Osteoblast (primary cell): ENCODE measurements at regions not wholly inside any gene's neighbourhood (a gene's known extent, or its start where the extent isn't known, plus 50 kb on each side); places are given as distances from the start of the nearest gene placed in this dataset.

Experiments used
- DNase-seq: peaks from one replicate; pipeline ENCODE4 v3.0.0; 2011; ENCODE audit warnings: low spot score, mixed read lengths; ENCODE audit not compliant: insufficient read length; ENCODE audit errors: missing footprints
- H2AFZ ChIP-seq: 2 replicates; pipeline ENCODE4 v1.6.0; 2011; ENCODE audit warnings: mild to moderate bottlenecking, low read length
- H3K27ac ChIP-seq: 2 replicates; pipeline ENCODE4 v1.5.1; 2011; ENCODE audit warnings: mild to moderate bottlenecking, low read depth, low read length, moderate library complexity
- H3K27me3 ChIP-seq: 2 replicates; pipeline ENCODE4 v1.6.0; 2012; ENCODE audit warnings: mild to moderate bottlenecking, control low read depth, inconsistent platforms, low read length, moderate library complexity; ENCODE audit not compliant: insufficient read depth
- H3K36me3 ChIP-seq: 2 replicates; pipeline ENCODE4 v1.5.1; 2011; ENCODE audit warnings: mild to moderate bottlenecking, low read length, control low read depth, moderate library complexity; ENCODE audit not compliant: insufficient read depth
- H3K4me1 ChIP-seq: 2 replicates; pipeline ENCODE4 v1.5.1; 2011; ENCODE audit warnings: mild to moderate bottlenecking, low read length, control low read depth, moderate library complexity; ENCODE audit not compliant: insufficient read depth
- H3K4me2 ChIP-seq: 2 replicates; pipeline ENCODE4 v1.6.0; 2011; ENCODE audit warnings: mild to moderate bottlenecking, low read length; ENCODE audit not compliant: insufficient read depth
- H3K4me3 ChIP-seq: fragments of 200-600 bp; sonication (generic); 3 replicates; pipeline ENCODE4 v1.5.1; 2012; ENCODE audit warnings: mild to moderate bottlenecking, low read length, inconsistent platforms; ENCODE audit not compliant: insufficient read depth
- H3K79me2 ChIP-seq: 2 replicates; pipeline ENCODE4 v1.6.0; 2012; ENCODE audit warnings: mild to moderate bottlenecking, low read length, control low read depth, inconsistent platforms; ENCODE audit not compliant: insufficient read depth
- H3K9me3 ChIP-seq: 2 replicates; pipeline ENCODE4 v1.5.1; 2011; ENCODE audit warnings: low read depth, low read length, control low read depth
- H4K20me1 ChIP-seq: 2 replicates; pipeline ENCODE4 v1.6.0; 2012; ENCODE audit warnings: mild to moderate bottlenecking, low read length, control low read depth; ENCODE audit not compliant: insufficient read depth
- TF ChIP-seq, protein P1 (sequence below): IDR thresholded peaks from 2 replicates; pipeline ENCODE4 v1.5.1; 2011; ENCODE audit warnings: mild to moderate bottlenecking, low read depth, low read length, moderate library complexity; ENCODE audit errors: extremely low read depth

DNA sequence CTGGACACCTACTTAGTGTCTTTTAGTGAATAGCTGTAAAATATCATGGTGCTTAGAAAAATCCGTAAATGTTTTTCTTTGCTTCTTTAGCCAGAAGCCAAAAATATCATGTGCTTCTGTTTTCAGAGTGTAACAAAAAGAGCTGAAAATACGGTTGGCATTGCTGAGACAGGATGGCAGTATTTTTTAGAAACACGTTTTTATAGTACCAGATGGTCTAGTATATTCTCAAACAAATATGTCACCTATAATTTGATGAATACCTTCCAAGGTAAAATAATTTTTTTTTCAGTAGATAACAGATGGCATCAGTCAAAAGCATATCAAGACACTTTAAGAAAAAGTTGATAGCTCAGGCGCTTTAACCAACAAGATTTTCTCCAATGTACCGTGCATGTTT is 326.6 kb downstream of the PHF14 start:
- H3K4me1 ChIP-seq: no peaks in the 10 kb centered on the region
- H3K36me3 ChIP-seq: no peaks in the 10 kb centered on the region
- no peaks in the 10 kb centered on the region for H4K20me1 ChIP-seq
- H3K27me3 ChIP-seq: no peaks in the 10 kb centered on the region
- H3K79me2 ChIP-seq: no peaks in the 10 kb centered on the region
- H3K27ac ChIP-seq: no peak overlapping the region
- no peak overlapping the region for H2AFZ ChIP-seq
- H3K4me3 ChIP-seq: no peak overlapping the region
- H3K4me2 ChIP-seq: no peak overlapping the region
- TF ChIP-seq, protein P1, sequence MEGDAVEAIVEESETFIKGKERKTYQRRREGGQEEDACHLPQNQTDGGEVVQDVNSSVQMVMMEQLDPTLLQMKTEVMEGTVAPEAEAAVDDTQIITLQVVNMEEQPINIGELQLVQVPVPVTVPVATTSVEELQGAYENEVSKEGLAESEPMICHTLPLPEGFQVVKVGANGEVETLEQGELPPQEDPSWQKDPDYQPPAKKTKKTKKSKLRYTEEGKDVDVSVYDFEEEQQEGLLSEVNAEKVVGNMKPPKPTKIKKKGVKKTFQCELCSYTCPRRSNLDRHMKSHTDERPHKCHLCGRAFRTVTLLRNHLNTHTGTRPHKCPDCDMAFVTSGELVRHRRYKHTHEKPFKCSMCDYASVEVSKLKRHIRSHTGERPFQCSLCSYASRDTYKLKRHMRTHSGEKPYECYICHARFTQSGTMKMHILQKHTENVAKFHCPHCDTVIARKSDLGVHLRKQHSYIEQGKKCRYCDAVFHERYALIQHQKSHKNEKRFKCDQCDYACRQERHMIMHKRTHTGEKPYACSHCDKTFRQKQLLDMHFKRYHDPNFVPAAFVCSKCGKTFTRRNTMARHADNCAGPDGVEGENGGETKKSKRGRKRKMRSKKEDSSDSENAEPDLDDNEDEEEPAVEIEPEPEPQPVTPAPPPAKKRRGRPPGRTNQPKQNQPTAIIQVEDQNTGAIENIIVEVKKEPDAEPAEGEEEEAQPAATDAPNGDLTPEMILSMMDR: no peak
- DNase-seq: no peak
- H3K9me3 ChIP-seq: no peaks in the 10 kb centered on the region

DNA sequence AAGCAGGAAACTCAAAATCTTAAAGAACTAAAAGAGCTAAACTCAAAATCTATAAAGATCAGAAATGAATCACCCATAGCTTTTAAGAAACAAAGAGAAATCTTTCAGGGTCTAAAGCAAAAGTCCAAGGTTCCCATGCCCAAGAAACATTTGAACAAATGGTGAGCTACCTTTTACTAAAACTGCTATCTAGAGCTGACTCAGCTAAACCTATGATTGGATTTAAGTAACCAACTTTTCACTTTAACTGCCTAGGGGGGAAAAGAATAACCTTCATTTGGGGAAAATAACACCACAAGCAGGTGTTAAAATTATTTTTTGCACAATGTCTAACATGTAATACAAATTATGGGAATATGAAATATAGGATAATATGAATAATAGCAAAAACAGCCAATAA is 328.4 kb downstream of the PHF14 start:
- H2AFZ ChIP-seq: no peak overlapping the region
- H3K27me3 ChIP-seq: no peaks in the 10 kb centered on the region
- no peak overlapping the region for H3K4me2 ChIP-seq
- H3K27ac ChIP-seq: no peak overlapping the region
- no peak overlapping the region for H3K4me3 ChIP-seq
- TF ChIP-seq, protein P1: no peak
- H3K9me3 ChIP-seq: no peaks in the 10 kb centered on the region
- H3K79me2 ChIP-seq: no peaks in the 10 kb centered on the region
- DNase-seq: no peak
- no peaks in the 10 kb centered on the region for H3K36me3 ChIP-seq
- no peaks in the 10 kb centered on the region for H4K20me1 ChIP-seq
- no peaks in the 10 kb centered on the region for H3K4me1 ChIP-seq

DNA sequence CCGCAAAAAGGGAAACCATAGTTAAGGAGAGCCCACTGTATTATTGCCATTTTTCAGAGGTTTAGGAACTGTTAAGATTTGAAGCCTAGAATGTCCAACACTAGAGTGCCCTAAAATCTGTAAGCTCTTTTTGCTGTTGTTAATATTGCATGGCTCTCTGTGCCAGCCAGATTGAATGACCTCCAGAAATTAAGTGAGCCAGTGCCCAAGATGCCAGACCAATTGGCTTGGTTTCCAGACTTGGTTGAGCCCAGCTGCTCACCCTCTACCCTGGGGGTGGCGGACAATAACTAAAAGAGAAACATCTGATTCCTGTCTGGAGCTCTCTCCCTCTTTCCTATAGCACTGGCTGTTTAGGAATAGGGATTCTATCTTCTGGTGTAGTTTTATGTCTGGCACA is 340.1 kb downstream of the PHF14 start:
- Histone ChIP-seq H3K9me3 (no peaks in the 10 kb centered on the region), H3K4me1 (no peaks in the 10 kb centered on the region), H3K4me3 (no peak overlapping the region), H3K27ac (no peak overlapping the region), H3K27me3 (no peaks in the 10 kb centered on the region), H3K4me2 (no peak overlapping the region), H4K20me1 (no peaks in the 10 kb centered on the region), H2AFZ (no peak overlapping the region), H3K36me3 (no peaks in the 10 kb centered on the region), H3K79me2 (no peaks in the 10 kb centered on the region)
- no peak for DNase-seq
- TF ChIP-seq, protein P1: no peak

DNA sequence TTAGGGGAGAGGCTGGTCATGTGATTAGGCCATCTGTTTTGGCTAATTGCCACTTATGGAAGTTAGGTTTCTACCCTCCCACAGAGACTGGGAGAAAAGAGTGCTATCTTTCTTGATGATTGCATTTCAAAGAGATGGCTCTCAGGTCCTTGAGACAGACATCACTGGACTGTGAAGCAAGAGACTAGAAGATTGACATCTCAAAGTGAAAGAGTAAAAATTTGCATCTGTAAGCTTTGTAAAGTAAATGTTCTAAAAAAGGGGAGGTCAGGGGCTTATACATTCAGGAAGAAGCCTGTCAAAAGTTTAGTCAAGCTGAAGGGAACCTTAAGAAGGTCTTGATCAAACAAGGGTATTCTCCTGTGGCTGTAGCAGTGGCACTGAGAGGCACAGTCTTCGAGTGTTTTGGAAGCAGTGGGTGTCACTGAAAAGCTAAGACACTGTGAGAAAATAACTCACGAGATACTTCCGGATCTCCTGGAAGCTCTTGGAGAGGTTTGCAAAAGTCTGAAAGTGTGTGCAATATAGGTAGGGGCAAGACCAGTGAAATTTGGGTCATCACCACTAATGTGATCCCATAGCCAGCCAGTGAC is 342.1 kb downstream of the PHF14 start:
- Histone ChIP-seq H2AFZ (no peak overlapping the region), H3K27me3 (no peaks in the 10 kb centered on the region), H3K4me2 (no peak overlapping the region), H3K4me1 (no peaks in the 10 kb centered on the region), H3K9me3 (no peaks in the 10 kb centered on the region), H3K79me2 (no peaks in the 10 kb centered on the region), H3K4me3 (no peak overlapping the region), H3K36me3 (no peaks in the 10 kb centered on the region), H4K20me1 (no peaks in the 10 kb centered on the region), H3K27ac (no peak overlapping the region)
- TF ChIP-seq, protein P1: no peak
- no peak for DNase-seq
